GM23338 (cell line): ENCODE measurements at regions not wholly inside any gene's neighbourhood (a gene's known extent, or its start where the extent isn't known, plus 50 kb on each side); places are given as distances from the start of the nearest gene placed in this dataset.

ENCODE experiments used
- ATAC-seq: fragments of 200-7000 bp; cut with Tn5 transposase; 3 replicates; pipeline ENCODE4 v1.9.1; 2020
- DNase-seq: peaks from one replicate; pipeline ENCODE4 v3.0.0-alpha.2; 2015; ENCODE audit warnings: low spot score
- H2AFZ ChIP-seq: fragments of 200-600 bp; sonication (generic); 2 replicates; pipeline ENCODE4 v1.8.0; 2016; ENCODE audit warnings: antibody characterized with exemption, mild to moderate bottlenecking, moderate library complexity
- H3F3A ChIP-seq: fragments of 200-600 bp; sonication (generic); replicated peaks from 2 replicates; pipeline ENCODE4 v1.8.0; 2017; ENCODE audit warnings: antibody characterized with exemption, mixed run types, low read depth
- H3K27ac ChIP-seq: fragments of 200-600 bp; sonication (generic); 2 replicates; pipeline ENCODE4 v1.6.1; 2016; ENCODE audit warnings: low read depth
- H3K27me3 ChIP-seq: fragments of 200-600 bp; sonication (generic); 2 replicates; pipeline ENCODE4 v1.8.0; 2016; ENCODE audit warnings: mild to moderate bottlenecking, mixed run types, moderate library complexity; ENCODE audit not compliant: insufficient read depth
- H3K36me3 ChIP-seq: fragments of 200-600 bp; sonication (generic); 2 replicates; pipeline ENCODE4 v1.8.0; 2016; ENCODE audit warnings: mild to moderate bottlenecking; ENCODE audit not compliant: insufficient read depth
- H3K4me1 ChIP-seq: fragments of 200-600 bp; sonication (generic); 2 replicates; pipeline ENCODE4 v1.8.0; 2016; ENCODE audit warnings: mild to moderate bottlenecking, moderate library complexity; ENCODE audit not compliant: insufficient read depth
- H3K4me2 ChIP-seq: fragments of 200-600 bp; sonication (generic); 2 replicates; pipeline ENCODE4 v1.7.1; 2017; ENCODE audit warnings: mixed run types
- H3K4me3 ChIP-seq: fragments of 200-600 bp; sonication (generic); 2 replicates; pipeline ENCODE4 v1.6.1; 2016; ENCODE audit warnings: mixed run types
- H3K79me2 ChIP-seq: fragments of 200-600 bp; sonication (generic); replicated peaks from 2 replicates; pipeline ENCODE4 v1.8.0; 2017; ENCODE audit warnings: mild to moderate bottlenecking; ENCODE audit not compliant: insufficient read depth
- H3K9me2 ChIP-seq: fragments of 200-600 bp; sonication (generic); 2 replicates; pipeline ENCODE4 v1.8.0; 2017; ENCODE audit not compliant: insufficient read depth
- H4K20me1 ChIP-seq: fragments of 200-600 bp; sonication (generic); replicated peaks from 2 replicates; pipeline ENCODE4 v1.8.0; 2017; ENCODE audit warnings: mild to moderate bottlenecking; ENCODE audit not compliant: insufficient read depth
- H3K27ac Mint-ChIP-seq: 2 replicates; pipeline ENCODE4 v1.8.0; 2020; ENCODE audit warnings: inconsistent platforms, mild to moderate bottlenecking, moderate library complexity, mixed read lengths
- H3K27me3 Mint-ChIP-seq: 3 replicates; pipeline ENCODE4 v1.8.0; 2022; ENCODE audit warnings: low read depth, mild to moderate bottlenecking, moderate library complexity, mixed read lengths, inconsistent platforms; ENCODE audit not compliant: insufficient read depth, poor library complexity
- H3K36me3 Mint-ChIP-seq: 3 replicates; pipeline ENCODE4 v1.8.0; 2021; ENCODE audit warnings: low read depth, mild to moderate bottlenecking, inconsistent platforms, moderate library complexity, mixed read lengths
- H3K4me1 Mint-ChIP-seq: 3 replicates; pipeline ENCODE4 v1.8.0; 2020; ENCODE audit warnings: mild to moderate bottlenecking, inconsistent platforms, mixed read lengths
- H3K4me3 Mint-ChIP-seq: 3 replicates; pipeline ENCODE4 v1.8.0; 2021; ENCODE audit warnings: moderate library complexity, mild to moderate bottlenecking, inconsistent platforms, mixed read lengths
- H3K9me3 Mint-ChIP-seq: 3 replicates; pipeline ENCODE4 v1.8.0; 2020; ENCODE audit warnings: moderate library complexity, mild to moderate bottlenecking, inconsistent platforms, mixed read lengths
- CREB1 ChIP-seq: fragments of 250-450 bp; sonication (Bioruptor Pico); IDR thresholded peaks from 2 replicates; pipeline ENCODE4 v1.5.0; 2020; ENCODE audit warnings: low read depth, mild to moderate bottlenecking, moderate library complexity
- CTCF ChIP-seq, 2 experiments: fragments of 200-600 bp in 1 of 2; sonication (generic) in 1 of 2; conservative IDR thresholded peaks; 2 replicates each; pipeline versions ENCODE4 v1.5.1 to v1.6.1; 2016 to 2017; ENCODE audit warnings: antibody characterized with exemption in 2 of 2, low read depth in 2 of 2, mild to moderate bottlenecking in 2 of 2, moderate library complexity in 1 of 2
- ETS1 ChIP-seq: IDR thresholded peaks from 2 replicates; pipeline ENCODE4 v1.6.1; 2016; ENCODE audit warnings: antibody characterized with exemption
- EZH2 ChIP-seq: fragments of 200-600 bp; sonication (generic); IDR thresholded peaks from one replicate; pipeline ENCODE4 v1.8.0; 2017; ENCODE audit warnings: antibody characterized with exemption, mild to moderate bottlenecking, low read depth; ENCODE audit not compliant: unreplicated experiment
- EZH2phosphoT487 ChIP-seq: fragments of 200-600 bp; sonication (generic); IDR thresholded peaks from one replicate; pipeline ENCODE4 v1.8.1; 2018; ENCODE audit warnings: antibody characterized with exemption; ENCODE audit not compliant: unreplicated experiment
- JUNB ChIP-seq: IDR thresholded peaks from one replicate; pipeline ENCODE4 v1.6.1; 2016; ENCODE audit warnings: antibody characterized with exemption; ENCODE audit not compliant: unreplicated experiment
- NANOG ChIP-seq: IDR thresholded peaks from 2 replicates; pipeline ENCODE4 v1.6.1; 2016; ENCODE audit warnings: antibody characterized with exemption, borderline replicate concordance
- POLR2AphosphoS5 ChIP-seq: IDR thresholded peaks from 2 replicates; pipeline ENCODE4 v1.6.1; 2016; ENCODE audit warnings: antibody characterized with exemption, low read depth
- REST ChIP-seq: IDR thresholded peaks from one replicate; pipeline ENCODE4 v1.6.1; 2018; ENCODE audit warnings: antibody characterized with exemption; ENCODE audit not compliant: unreplicated experiment
- STAT1 ChIP-seq: IDR thresholded peaks from one replicate; pipeline ENCODE4 v1.6.1; 2016; ENCODE audit warnings: antibody characterized with exemption; ENCODE audit not compliant: unreplicated experiment
- ZNF114 ChIP-seq: fragments of 250-450 bp; sonication (Bioruptor Pico); IDR thresholded peaks from 2 replicates; pipeline ENCODE4 v1.5.0; 2020; ENCODE audit warnings: mild to moderate bottlenecking, moderate library complexity
- ZNF331 ChIP-seq: fragments of 250-450 bp; sonication (Bioruptor Pico); IDR thresholded peaks from 2 replicates; pipeline ENCODE4 v1.5.0; 2020; ENCODE audit warnings: low read depth, mild to moderate bottlenecking, moderate library complexity
- ZNF462 ChIP-seq: fragments of 250-450 bp; sonication (Bioruptor Pico); IDR thresholded peaks from 2 replicates; pipeline ENCODE4 v1.5.0; 2020; ENCODE audit warnings: mild to moderate bottlenecking, moderate library complexity

GRCh38 chr5:109496112-109496511 is 86.3 kb upstream of the PJA2 start:
- Mint-ChIP-seq H3K27me3 (peaks cover 3% of the 10 kb centered on the region), H3K4me1 (no peaks in the 10 kb centered on the region; the same call in 1 of the 3 replicates), H3K27ac (no peak overlapping the region), H3K4me3 (no peak overlapping the region), H3K36me3 (no peaks in the 10 kb centered on the region), H3K9me3 (no peaks in the 10 kb centered on the region)
- no peaks in the 10 kb centered on the region for H3F3A ChIP-seq
- no peaks in the 10 kb centered on the region for H3K4me1 ChIP-seq
- H3K36me3 ChIP-seq = no peaks in the 10 kb centered on the region
- no peaks in the 10 kb centered on the region for H4K20me1 ChIP-seq
- H2AFZ ChIP-seq = no peak overlapping the region
- H3K4me3 ChIP-seq = no peak overlapping the region
- H3K9me2 ChIP-seq = no peaks in the 10 kb centered on the region
- no peaks in the 10 kb centered on the region for H3K27me3 ChIP-seq
- TF ChIP-seq EZH2phosphoT487 = no peak
- TF ChIP-seq ZNF331 (CRISPR knock-in tag) = no peak
- TF ChIP-seq STAT1 = no peak
- no peak for TF ChIP-seq ZNF462
- TF ChIP-seq EZH2 = no peak
- TF ChIP-seq POLR2AphosphoS5 = no peak
- no peak for TF ChIP-seq CTCF (conservative IDR thresholded peaks at IDR 0.05; ENCODE audit: low read depth in 2 of 2)
- no peak for TF ChIP-seq CREB1 (CRISPR knock-in tag)
- TF ChIP-seq JUNB = no peak
- TF ChIP-seq REST = no peak
- no peak for TF ChIP-seq NANOG
- TF ChIP-seq ZNF114 (CRISPR knock-in tag) = no peak
- no peak for TF ChIP-seq ETS1
- H3K4me2 ChIP-seq = no peak overlapping the region
- no peak overlapping the region for H3K27ac ChIP-seq
- no peaks in the 10 kb centered on the region for H3K79me2 ChIP-seq
- DNase-seq = no peak
- no peak for ATAC-seq
